Vagina (tissue), 2 donors: ENCODE measurements at regions not wholly inside any gene's neighbourhood (a gene's known extent, or its start where the extent isn't known, plus 50 kb on each side); places are given as distances from the start of the nearest gene placed in this dataset.

Experiments
- CTCF ChIP-seq, 3 experiments: fragments of 450-650 bp in 2 of 3; fragments of 200-600 bp in 1 of 3; sonication (generic) in 1 of 3; IDR thresholded peaks; one replicate each; pipeline ENCODE4 v1.5.1; 2017 to 2019; ENCODE audit warnings: antibody characterized with exemption in 3 of 3, mild to moderate bottlenecking in 2 of 3, moderate library complexity in 2 of 3
- POLR2A ChIP-seq, 2 donors: fragments of 450-650 bp; IDR thresholded peaks; one replicate each; pipeline ENCODE4 v1.6.1; 2017; ENCODE audit warnings: antibody characterized with exemption in 2 of 2, mild to moderate bottlenecking in 2 of 2, moderate library complexity in 2 of 2
- POLR2AphosphoS5 ChIP-seq, 2 donors: sonication (generic); formaldehyde crosslinking; IDR thresholded peaks; one replicate each; pipeline ENCODE4 v1.9.0; 2017; ENCODE audit warnings: antibody characterized with exemption in 2 of 2, mild to moderate bottlenecking in 2 of 2, low read depth in 1 of 2; ENCODE audit not compliant: insufficient read depth in 1 of 2

GRCh38 chr3:177694316-177694715 lies 497.0 kb upstream of the TBL1XR1 start:
- TF ChIP-seq CTCF (IDR thresholded peaks at IDR 0.05) (no peak), POLR2A (IDR thresholded peaks at IDR 0.05) (no peak), POLR2AphosphoS5 (IDR thresholded peaks at IDR 0.05; ENCODE audit: insufficient read depth in 1 of 2, low read depth in 1 of 2) (no peak)
